GM12878 (cell line): ENCODE measurements at regions not wholly inside any gene's neighbourhood (a gene's known extent, or its start where the extent isn't known, plus 50 kb on each side); places are given as distances from the start of the nearest gene placed in this dataset.

Experiments
- ATAC-seq: fragments of 200-7000 bp; cut with Tn5 transposase; 3 replicates; pipeline ENCODE4 v1.9.1; 2020; ENCODE audit warnings: mild to moderate bottlenecking, moderate library complexity
- BruUV-seq: library from RNA; stranded (reverse); fragments of 400-500 nt; replicated peaks from 2 replicates; lab custom pipeline; 2021; lab: Mats Ljungman, UMichigan
- CTCF ChIA-PET: fragments of 300-600 bp; sonication (Branson Sonifier 250); formaldehyde crosslinking; extraction: SDS; loops from one replicate; lab custom pipeline; 2021; ENCODE audit warnings: inconsistent platforms; lab: Yijun Ruan, JAX
- POLR2A ChIA-PET: fragments of 350-600 bp; formaldehyde crosslinking; extraction: SDS; loops from one replicate; lab custom pipeline; 2021; ENCODE audit warnings: inconsistent platforms; lab: Charles Lee
- RAD21 ChIA-PET: fragments of 300-600 bp; sonication (Branson Sonifier 250); formaldehyde crosslinking; loops from one replicate; lab custom pipeline; 2023; ENCODE audit warnings: antibody characterized with exemption; ENCODE audit not compliant: unreplicated experiment; lab: Charles Lee
- SMC1A ChIA-PET: fragments of 300-600 bp; sonication (Branson Sonifier 250); formaldehyde crosslinking; loops from one replicate; lab custom pipeline; 2023; ENCODE audit not compliant: unreplicated experiment, uncharacterized antibody; lab: Charles Lee
- DNase-seq: peaks from one replicate; pipeline ENCODE4 v3.0.0-alpha.2; 2011; ENCODE audit warnings: low read depth, low spot score
- FAIRE-seq: peaks from 3 replicates; lab custom pipeline; 2011; peaks lifted over from hg19 to GRCh38; lab: Jason Lieb, UNC
- H2AFZ ChIP-seq: 2 replicates; pipeline ENCODE4 v1.6.0; 2011; ENCODE audit warnings: low read depth, low read length, control low read depth; ENCODE audit not compliant: control insufficient read depth
- H3K27ac ChIP-seq: 2 replicates; pipeline ENCODE4 v1.5.1; 2011; ENCODE audit warnings: control low read depth; ENCODE audit not compliant: control insufficient read depth, insufficient read depth
- H3K27me3 ChIP-seq, 2 experiments: replicated peaks in 1 of 2; 2 replicates each; pipeline versions ENCODE4 v1.6.0 to v1.6.1; 2011; ENCODE audit warnings: low read length in 1 of 2; ENCODE audit not compliant: control insufficient read depth in 2 of 2, insufficient read depth in 2 of 2
- H3K36me3 ChIP-seq, 2 experiments: 2 replicates each; pipeline ENCODE4 v1.5.1; 2011; ENCODE audit warnings: low read length in 1 of 2; ENCODE audit not compliant: control insufficient read depth in 2 of 2, insufficient read depth in 2 of 2
- H3K4me1 ChIP-seq: 2 replicates; pipeline ENCODE4 v1.6.1; 2011; ENCODE audit warnings: mild to moderate bottlenecking, low read length, moderate library complexity, mixed read lengths; ENCODE audit not compliant: control insufficient read depth, insufficient read depth
- H3K4me2 ChIP-seq: 2 replicates; pipeline ENCODE4 v1.6.0; 2011; ENCODE audit warnings: control low read depth; ENCODE audit not compliant: control insufficient read depth, insufficient read depth
- H3K4me3 ChIP-seq: fragments of 200-600 bp; sonication (generic); 2 replicates; pipeline ENCODE4 v1.5.1; 2016
- H3K79me2 ChIP-seq: 2 replicates; pipeline ENCODE4 v1.6.0; 2011; ENCODE audit warnings: low read length; ENCODE audit not compliant: control insufficient read depth, insufficient read depth
- H3K9ac ChIP-seq: 2 replicates; pipeline ENCODE4 v1.8.0; 2011; ENCODE audit warnings: low read length, control low read depth, mixed read lengths; ENCODE audit not compliant: control insufficient read depth, insufficient read depth
- H3K9me3 ChIP-seq: replicated peaks from 3 replicates; pipeline ENCODE4 v1.5.1; 2011; ENCODE audit warnings: mild to moderate bottlenecking, low read length; ENCODE audit not compliant: control insufficient read depth, insufficient read depth
- H4K20me1 ChIP-seq: 2 replicates; pipeline ENCODE4 v1.6.0; 2011; ENCODE audit not compliant: control insufficient read depth, insufficient read depth
- JUNB ChIP-seq: IDR thresholded peaks from 2 replicates; pipeline ENCODE4 v1.6.1; 2016; ENCODE audit warnings: antibody characterized with exemption, mild to moderate bottlenecking
- MYC ChIP-seq: IDR thresholded peaks from 2 replicates; pipeline ENCODE4 v1.6.1; 2011; ENCODE audit warnings: mild to moderate bottlenecking, low read length, moderate library complexity, inconsistent platforms; ENCODE audit not compliant: insufficient read depth, insufficient replicate concordance, insufficient read length, severe bottlenecking
- NBN ChIP-seq: fragments of 450-650 bp; IDR thresholded peaks from 2 replicates; pipeline ENCODE4 v1.6.1; 2016
- PML ChIP-seq: IDR thresholded peaks from 2 replicates; pipeline ENCODE4 v1.6.1; 2012; ENCODE audit warnings: low read length, inconsistent platforms
- TAF1 ChIP-seq: IDR thresholded peaks from 2 replicates; pipeline ENCODE4 v1.6.1; 2011; ENCODE audit warnings: mild to moderate bottlenecking, low read depth, low read length, borderline replicate concordance
- ZBTB4 ChIP-seq: fragments of 450-650 bp; formaldehyde crosslinking; IDR thresholded peaks from 2 replicates; pipeline ENCODE4 v1.4.0; 2022; ENCODE audit warnings: mild to moderate bottlenecking, moderate library complexity
- ZNF274 ChIP-seq: IDR thresholded peaks from one replicate; pipeline ENCODE4 v1.8.0; 2011; ENCODE audit not compliant: insufficient read length, insufficient read depth
- WGBS: methylation state at CpG from one replicate; pipeline ENCODE4 v1.1.6; 2016; ENCODE audit warnings: low lambda C conversion rate; ENCODE audit not compliant: insufficient replicate concordance, insufficient coverage; ENCODE audit errors: missing lambda C conversion rate; 5-methylcytosine and 5-hydroxymethylcytosine counted together
- in situ Hi-C: fragments of 300-500 bp; cut with MboI; formaldehyde crosslinking; loops from 9 replicates; pipeline ENCODE4 v1.14.3; 2018; ENCODE audit warnings: mixed read lengths
- intact Hi-C: fragments of 100-400 bp; cut with micrococcal nuclease; formaldehyde crosslinking; loops from one replicate; pipeline ENCODE4 v1.14.2; 2022; ENCODE audit not compliant: unreplicated experiment

GRCh38 chr17:53548252-53548651 lies 274.5 kb upstream of the KIF2B start (continued):
- TF ChIP-seq ZBTB4 (CRISPR knock-in tag), result no peak
- TF ChIP-seq JUNB, result no peak
- TF ChIP-seq, all 136 proteins: peak for 0

- Histone ChIP-seq H3K4me3 (no peak overlapping the region), H3K36me3 (no peaks in the 10 kb centered on the region), H3K4me2 (no peak overlapping the region), H3K9ac (no peak overlapping the region), H3K9me3 (no peaks in the 10 kb centered on the region), H3K27ac (no peak overlapping the region), H3K4me1 (no peaks in the 10 kb centered on the region), H2AFZ (no peak overlapping the region), H3K27me3 (no peaks in the 10 kb centered on the region), H4K20me1 (no peaks in the 10 kb centered on the region), H3K79me2 (no peaks in the 10 kb centered on the region)
- ChIA-PET CTCF (no interaction called here), POLR2A (no interaction called here), RAD21 (no interaction called here), SMC1A (interaction anchor here (0.6 to 1.0 kb wide), 2 partner anchors 13 to 423 kb away, joined by 3 read pairs; no protein-coding TSS in a partner anchor)
- BruUV-seq, result no TSS peak
- no peak for TF ChIP-seq TAF1
- no peak for TF ChIP-seq PML
- no peak for TF ChIP-seq ZNF274
- TF ChIP-seq MYC, result no peak
- no peak for TF ChIP-seq NBN
- ATAC-seq (no peak), DNase-seq (no peak), FAIRE-seq (no peak)
- 14% methylated on average over 4 of the region's 4 CpGs for WGBS
- intact Hi-C loops (no loop called here), in situ Hi-C loops (no loop called here)
Measured at GRCh38 chr17:53543472-53543871, 279.3 kb upstream of the KIF2B start.
